CD4-positive, alpha-beta T cell treated with Interleukin-12 subunit alpha and Interleukin-12 subunit beta, for 1 hour (primary cell): ENCODE measurements at regions not wholly inside any gene's neighbourhood (a gene's known extent, or its start where the extent isn't known, plus 50 kb on each side); places are given as distances from the start of the nearest gene placed in this dataset.

Experiments
- DNase-seq: peaks from one replicate; pipeline ENCODE4 v3.0.0-alpha.2; 2020

DNA sequence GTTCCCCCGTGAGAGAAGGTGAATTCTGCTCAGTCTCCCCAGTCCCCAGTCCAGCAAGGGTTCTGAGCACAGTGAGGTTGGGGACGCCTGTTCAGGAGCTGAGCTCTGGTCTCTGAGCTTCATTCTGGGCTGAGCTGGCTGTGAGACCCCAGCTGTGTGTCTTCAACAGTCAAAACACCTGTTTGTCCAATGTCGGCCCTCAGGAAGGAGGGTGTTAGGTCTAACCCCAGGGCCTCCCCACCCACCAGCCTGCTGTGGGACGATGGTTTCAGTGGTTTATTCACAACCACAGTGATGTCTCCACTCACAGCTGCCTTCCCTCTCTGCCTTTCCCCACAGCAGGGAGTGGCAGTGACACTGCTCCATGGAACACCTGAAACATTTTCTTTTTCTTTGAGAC is 1282.9 kb downstream of the TBC1D22A start:
- DNase-seq: no peak

DNA sequence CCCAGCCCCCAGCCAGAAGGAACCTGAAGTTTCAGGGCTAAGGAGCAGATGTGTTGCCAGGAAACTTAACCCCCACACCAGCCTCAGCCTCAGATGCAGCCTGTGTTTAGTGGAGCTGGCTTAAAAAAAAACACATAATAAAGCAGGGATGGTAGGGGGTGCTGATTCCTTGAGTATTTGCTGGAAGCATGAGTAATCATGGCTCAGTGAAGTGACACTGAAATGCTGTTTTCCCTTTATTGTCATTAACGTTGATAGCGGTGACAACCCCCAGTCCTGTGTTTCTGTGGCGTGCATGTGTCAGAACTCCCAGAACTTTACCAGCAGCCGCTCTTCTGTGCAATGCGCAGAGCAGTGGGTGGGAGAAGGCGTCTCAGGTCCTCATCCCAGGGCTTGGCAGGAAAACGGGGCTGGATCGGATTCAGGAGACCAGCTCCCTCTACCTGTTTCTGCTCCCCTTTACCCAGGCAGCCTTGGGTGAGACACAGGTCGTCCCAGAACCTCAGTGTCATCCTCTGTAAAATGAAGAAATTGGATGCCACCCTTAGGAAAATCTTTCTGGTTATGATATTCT is 1282.1 kb downstream of the TBC1D22A start:
- no peak for DNase-seq

DNA sequence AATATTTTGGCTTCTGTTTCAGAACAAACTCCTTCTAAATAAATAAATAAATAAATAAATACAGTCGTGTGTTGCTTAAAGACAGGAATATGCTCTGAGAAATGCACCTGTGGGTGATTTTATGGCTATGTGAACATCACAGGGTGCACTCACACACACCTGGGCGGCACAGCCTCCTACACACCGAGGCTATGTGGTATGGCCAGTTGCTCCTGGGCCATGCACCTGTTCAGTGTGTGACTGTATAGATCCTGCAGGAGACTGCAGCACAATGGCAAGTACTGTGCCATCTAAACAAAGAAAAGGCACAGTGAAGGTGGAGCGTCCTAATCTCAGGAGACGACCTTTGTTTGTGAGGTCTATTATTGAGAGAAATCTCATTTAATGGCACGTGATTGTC is 1281.1 kb downstream of the TBC1D22A start:
- no peak for DNase-seq

DNA sequence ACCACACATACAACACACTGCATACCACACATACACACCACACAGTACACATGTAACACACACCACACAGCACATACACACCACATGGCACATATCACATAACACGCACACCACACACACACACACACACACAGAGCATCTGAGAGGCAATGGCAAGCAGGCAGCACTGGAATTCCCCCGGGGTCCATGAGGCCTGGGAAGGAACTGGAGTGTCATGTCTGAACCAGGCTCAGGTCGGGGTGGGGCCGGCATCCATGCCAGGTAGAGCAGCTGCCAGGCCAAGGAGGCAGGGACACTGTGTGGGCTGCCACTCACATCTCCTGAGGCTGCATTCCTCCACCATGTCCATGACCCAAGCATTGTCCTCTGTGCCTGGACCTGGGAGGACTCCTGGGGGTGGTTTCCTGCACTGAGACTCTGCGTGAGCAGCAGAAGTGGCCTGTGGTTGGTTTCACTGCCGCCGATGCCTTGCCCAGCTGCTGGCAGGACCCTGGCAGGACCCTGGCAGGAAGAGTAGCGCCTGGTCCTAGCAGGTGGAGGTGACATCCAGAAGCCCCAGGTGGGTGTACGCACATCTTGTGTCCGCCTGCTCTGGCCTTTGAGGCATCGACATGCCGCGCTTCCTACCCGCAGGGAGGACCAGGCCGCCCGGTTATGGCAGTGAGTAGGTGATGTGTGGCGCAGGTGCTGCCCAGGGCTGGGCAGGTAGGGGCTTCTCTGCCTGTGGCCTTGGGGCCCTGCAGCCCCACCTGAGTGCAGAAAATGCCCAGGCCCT is 1280.4 kb downstream of the TBC1D22A start:
- no peak for DNase-seq

DNA sequence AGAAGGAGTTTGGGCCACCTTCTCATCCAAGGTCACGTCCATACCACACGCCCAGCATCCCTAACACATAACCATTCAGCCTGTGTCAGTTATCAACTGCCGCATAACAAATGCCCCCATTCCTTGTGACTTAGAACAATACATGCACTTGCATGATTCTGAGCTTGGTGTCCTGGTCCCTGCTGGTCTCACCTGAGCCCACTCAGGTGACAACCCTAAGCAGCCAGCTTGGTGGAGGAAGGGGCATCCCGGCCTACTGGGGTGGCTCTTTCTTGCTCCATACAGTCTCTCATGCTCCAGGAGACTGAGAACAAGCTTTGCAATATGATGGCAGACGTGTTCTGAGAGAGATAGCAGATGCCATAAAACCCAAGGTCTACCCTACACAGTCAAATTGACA is 1276.9 kb downstream of the TBC1D22A start:
- no peak for DNase-seq

DNA sequence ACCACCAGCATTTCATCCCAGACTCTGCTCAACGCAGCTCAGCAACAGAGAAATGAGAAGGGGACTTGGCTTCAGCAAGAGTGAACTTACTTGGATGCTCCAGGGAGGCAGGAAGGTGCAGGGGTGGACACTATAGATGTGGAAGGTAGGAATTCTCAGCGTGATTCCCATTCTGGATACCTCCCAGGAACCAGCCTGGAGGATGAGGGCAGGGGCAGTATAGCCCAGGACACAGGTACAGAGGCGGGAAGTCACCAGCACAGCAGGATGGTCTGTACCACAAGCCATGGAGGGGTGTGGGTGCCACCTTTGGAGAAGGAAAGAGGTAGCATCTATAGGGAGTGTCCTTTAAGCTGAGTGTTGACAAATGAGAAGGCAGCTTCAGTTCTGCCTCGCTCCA is 1275.2 kb downstream of the TBC1D22A start:
- DNase-seq: no peak

DNA sequence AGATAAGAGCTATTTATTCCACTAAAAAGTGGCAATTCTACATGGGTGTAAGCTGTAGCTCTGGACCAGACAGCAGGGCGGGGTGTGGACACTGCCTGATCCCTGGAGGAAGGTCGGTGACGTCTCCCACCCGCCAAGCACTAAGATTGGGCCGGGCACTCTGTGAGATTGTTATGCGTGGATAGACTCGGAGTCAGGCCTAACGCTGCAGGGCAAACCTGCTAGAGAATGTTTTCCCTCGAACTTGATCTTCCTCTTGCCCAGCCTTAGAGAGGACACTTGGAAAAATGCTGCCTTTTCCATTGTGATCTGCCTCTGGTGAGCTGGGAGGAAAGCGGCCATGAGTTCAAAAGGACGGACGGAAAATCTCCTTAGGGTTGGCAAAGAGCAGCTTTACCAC is 1273.4 kb downstream of the TBC1D22A start:
- no peak for DNase-seq

DNA sequence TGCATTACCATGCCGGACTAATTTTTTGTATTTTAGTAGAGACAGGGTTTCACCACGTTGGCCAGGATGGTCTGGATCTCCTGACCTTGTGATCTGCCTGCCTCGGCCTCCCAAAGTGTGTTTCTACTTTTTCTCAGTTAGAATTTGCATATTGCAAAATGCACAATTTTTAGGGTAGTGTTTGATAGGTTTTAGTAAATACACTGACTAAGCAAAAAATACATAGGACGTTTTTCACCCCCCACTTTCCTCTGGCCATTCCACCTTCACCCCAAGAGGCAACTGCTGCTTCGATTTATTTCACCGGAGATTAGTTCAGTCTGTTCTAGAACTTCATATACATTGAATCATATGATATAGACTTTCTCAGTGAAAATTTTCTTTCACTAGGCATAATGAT is 1269.1 kb downstream of the TBC1D22A start:
- DNase-seq: no peak

DNA sequence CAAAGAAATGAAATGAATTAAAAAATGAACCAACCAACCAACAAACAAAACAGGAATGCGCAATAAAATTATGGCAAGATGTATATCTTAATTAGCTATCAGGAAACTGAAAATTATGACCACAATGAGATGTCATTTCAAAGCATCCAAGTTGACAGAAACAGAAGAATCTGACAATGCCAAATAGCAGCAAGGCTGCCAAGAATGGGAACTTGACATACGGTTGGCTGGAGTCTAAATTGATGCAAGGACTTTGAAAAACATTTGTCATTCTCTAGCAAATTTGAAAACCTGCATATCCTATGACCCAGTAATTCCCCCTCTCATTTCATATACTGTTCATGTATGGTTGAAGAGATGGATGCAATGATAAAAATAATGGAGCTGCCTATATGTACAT is 1262.6 kb downstream of the TBC1D22A start:
- no peak for DNase-seq

DNA sequence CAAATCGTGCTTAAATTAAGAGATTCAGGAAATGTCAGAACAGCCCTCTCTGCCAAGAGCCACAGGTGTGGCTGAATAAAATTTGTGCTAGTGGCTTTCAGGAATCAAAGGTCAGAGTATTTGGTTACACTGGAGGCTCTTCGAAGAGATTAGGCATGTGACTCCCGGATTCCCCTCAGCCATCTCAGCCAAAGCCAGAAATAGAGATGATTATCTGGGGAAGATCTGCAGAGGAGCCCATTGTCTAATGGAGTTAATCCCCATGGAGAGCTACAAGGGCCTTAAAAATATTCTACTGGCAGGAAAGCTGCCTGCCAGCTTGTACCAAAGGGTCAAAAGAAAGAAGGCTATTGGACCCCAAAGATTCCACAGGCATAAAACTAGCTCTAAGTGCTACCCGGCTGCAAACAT is 1259.5 kb downstream of the TBC1D22A start:
- DNase-seq: no peak

DNA sequence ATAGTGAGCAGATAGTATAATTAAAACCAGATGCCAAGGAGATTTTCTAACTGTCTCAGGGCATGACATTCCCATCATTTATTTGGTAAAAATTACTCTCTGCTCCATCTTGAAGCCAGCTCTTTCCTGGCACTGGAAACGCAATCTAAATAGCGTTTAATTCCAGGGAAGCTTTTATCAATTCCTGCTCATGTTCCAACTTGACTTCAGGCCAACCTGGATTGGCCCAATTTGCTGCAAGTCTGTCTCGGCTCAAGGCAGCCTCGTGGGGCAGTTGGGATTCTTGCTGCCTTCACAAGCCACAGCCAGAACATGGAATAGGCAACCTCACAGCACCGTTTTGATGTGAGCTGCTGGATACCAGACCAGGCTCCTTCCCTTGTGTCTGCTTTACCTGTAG is 1255.9 kb downstream of the TBC1D22A start:
- DNase-seq: no peak

DNA sequence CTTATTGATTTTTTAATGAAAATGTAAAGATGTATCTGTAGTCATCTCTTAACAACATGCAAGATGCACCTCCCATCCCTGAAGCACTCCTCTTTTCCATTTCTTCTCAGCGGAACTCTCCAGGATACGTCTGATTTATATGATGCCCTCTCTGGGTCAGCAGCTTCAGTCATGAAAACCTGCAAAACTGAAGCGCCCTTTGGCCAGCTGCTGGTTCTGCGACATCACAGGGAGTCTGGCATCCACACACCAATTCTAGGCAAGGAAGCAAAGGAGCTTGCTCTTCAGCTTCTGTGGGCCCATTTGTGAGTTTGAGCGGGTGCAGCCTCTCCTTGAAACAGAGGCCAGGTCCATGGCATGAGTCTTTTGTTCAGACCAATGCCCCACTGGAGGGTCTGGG is 1253.3 kb downstream of the TBC1D22A start:
- no peak for DNase-seq

DNA sequence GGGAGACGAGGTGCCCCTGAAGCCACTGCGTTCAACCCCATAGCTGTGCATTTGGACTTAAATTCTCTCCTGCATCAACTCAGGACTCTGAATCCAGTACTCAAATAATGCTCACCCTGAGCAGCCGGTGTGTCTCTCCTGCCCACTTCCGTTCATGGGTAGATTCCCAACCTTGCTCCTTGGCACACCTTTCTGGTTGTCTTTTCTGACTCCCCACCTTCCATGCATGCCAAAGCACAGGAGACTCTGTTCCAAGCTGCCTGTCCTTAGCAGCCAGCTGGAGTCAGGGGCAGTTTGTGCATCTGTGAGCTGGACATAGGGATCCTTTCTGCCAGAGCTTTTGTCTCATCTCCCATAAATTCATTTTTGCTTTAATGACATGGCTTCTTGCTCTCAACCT is 1242.5 kb downstream of the TBC1D22A start:
- no peak for DNase-seq

DNA sequence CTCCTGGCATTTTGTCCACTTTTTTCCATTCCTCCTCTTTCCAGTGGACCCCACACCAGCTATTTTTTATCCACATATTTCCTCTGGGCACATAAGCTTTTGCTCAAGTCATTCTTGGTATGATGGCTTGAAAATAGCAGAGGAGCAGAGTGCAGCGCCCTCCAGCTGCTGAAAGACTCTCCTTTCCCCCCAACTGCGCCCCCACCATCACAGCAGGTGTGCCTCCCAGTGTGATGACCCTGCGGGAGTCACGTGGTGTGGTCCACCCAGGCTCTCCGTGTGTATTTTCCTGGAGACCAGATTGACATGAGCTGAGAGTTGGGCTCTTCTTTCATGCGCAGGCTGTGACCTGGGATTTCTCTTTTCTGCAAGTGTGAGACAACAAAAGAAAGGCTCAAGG is 1241.6 kb downstream of the TBC1D22A start:
- no peak for DNase-seq

DNA sequence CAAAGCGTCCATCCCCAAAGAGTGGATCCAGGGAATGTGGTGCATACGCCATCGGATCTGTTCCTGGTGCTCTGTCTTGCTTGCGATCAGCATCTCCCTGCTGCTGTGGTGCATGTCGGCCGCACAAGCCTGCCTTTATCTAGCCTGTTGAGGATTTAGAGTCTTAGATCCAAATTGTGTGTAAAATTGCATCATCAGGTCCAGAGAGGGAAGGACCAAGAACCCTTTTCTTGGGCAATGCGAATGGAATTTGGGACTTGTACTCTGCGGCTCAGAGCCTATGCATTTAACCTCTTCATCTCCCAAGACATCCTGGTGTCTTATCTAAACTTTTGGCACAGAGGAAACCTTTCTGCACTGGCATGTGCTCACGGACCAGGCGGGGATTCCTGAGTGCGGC is 1238.7 kb downstream of the TBC1D22A start:
- no peak for DNase-seq

DNA sequence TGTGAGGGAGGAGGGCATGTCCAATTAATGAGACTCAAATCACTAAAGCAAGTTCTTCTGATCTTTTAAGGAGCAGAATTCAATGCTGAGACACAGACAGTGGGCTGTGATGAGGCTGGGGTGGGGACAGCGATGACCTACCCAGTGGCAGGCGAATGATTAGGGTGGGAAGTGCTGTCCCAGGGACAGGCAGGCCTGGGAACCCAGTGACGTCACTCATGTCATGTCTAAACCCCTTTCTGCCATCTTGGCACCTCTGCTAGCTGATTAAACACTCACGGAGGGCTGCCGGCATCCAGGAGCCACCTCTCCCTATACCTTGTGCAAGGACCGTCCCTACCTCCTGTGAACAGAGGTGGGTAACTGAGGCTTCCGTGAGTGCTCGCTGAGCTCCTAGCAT is 1235.2 kb downstream of the TBC1D22A start:
- DNase-seq: no peak

DNA sequence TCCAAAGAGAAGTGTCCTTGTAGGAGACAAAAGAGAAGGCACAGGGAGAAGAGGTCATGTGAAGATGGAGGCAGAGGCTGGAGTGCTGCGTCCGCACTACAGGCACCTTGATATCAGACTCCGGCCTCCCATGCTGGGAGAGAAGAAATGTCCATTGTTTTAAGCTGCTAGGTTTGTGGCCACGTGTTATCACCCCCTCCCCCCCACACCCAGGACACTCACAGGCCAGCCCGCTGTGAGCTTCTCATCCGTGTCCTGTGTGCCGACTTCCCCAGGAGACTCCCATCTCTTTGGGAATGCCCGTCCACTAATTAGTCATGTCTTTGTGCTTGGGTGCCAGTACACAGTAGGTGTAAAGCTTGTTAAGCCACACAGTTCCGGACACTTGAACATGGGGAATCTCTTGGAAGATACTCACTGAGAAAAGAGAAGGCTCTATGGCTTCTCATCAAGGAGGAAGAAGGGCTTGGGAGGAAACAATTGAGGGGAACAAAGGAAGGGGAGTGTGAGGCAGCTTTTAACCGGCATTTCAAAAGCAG is 1234.7 kb downstream of the TBC1D22A start:
- no peak for DNase-seq

DNA sequence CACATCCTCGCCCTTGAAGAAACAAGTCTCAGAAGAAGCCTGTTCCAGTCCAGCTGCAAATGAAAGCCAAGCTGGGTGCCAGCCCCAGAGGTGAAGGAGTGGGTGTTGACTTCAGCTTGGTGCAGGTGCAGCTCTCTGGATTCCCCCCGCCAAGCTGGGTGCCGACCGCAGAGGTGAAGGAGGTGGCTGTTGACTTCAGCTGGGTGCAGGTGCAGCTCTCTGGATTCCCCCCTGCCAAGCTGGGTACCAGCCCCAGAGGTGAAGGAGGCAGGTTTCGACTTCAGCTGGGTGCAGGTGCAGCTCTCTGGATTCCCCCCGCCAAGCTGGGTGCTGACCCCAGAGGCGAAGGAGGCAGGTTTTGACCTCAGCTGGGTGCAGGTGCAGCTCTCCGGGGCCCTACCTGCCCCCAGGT is 1234.0 kb downstream of the TBC1D22A start:
- no peak for DNase-seq

DNA sequence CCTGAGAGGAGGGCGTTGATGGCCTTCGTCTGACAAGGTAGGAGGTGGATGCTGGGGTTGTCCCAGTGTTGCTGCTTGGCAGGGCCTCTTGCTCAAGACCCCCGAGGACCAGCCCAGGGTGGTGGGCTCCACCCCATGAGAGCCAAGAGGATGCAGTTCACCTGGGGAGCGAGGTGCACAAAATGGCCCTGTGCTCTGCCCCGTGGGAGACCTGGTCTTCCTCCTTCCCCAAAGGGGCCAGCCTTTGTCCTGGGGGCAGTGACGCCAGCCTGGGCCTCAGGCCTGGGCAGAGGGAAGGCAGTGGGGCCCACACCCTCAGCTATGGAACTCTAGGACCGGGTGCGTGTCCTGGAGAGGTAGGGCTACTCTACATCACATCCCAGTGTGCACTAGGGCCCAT is 1233.3 kb downstream of the TBC1D22A start:
- DNase-seq: no peak

DNA sequence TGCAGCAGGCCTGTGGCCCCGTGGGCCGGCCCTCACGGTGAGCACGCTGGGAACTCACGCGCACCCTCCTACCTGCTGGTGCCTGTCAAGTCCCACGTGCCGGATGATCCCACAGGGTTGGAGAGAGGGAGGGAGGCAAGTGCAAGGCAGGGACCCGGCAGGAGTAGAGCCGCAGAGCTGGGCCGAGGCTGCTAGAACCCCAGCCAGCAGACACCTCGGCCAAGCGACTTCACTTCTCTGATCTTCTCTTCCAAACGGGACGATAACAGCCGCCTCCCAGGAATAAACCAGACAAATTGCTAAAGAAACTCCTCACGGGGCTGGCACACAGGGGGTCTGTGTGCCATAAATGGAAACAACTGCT is 1232.8 kb downstream of the TBC1D22A start:
- DNase-seq: no peak

DNA sequence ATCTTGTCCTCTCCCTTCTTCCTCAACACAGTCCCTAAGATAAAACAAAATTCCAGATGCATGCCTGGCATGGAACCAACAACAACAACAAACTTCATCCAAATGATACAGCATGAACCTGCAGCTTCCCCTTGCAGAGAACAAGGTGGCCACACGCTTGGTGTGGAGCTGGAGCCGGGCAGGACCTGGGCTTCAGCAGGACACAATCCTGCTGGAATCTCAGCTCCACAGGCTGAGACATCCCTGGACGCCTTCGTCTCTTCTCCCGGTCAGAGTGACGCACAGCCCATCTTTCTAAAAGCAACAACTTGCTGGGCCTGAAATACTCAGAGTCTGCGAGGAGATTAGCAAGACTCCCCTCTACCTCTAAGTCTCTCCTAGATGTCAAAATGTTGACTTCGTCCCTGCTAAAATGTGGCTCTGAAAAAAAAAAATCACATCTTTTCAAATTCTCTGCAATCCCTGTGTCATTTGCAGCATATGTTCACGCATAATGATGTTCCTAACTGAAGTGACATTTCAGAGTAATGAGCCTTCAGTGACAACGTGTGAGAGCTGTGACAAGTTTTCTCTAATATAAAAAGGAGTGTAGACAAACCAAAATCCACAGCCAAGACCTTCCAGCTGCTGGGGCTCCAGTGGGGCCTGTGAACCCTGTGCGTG is 1232.3 kb downstream of the TBC1D22A start:
- DNase-seq: no peak

DNA sequence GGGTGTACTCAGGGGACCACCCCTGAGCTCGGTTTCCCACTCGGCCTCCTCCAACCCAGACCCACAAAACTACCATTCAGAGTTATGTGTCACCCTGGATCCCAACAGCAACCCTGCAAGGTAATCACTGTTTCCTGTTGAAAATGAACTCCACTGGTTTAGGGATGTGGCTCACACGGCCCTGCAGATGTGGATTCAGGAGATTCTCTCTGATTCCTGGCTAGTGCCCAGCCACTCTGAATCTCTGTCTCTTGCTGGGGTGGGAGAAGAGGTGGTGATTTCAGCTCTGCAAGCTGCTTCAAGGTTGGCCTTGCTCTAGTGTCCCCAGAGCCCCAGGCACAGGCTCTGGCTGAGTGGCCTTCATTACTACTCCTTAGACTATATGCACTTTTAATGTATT is 1231.6 kb downstream of the TBC1D22A start:
- DNase-seq: no peak

DNA sequence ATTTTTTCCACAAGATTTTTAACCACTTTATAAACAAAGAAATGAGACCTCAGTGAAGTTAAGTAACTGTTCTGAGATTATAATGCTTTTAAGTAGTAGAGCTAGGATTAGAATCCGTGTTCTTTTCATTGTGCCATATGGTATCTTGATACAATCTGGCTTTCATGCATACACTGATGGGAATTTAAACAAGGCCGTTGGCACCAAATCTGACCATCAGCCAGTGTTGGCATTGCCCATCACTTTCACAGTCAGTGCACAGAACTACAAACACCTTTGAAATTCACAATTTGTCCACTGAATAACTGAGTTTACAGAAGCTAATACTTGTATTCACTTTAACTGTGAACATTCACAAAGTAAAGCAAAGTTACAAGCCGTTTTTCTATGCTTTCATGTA is 1228.0 kb downstream of the TBC1D22A start:
- no peak for DNase-seq

DNA sequence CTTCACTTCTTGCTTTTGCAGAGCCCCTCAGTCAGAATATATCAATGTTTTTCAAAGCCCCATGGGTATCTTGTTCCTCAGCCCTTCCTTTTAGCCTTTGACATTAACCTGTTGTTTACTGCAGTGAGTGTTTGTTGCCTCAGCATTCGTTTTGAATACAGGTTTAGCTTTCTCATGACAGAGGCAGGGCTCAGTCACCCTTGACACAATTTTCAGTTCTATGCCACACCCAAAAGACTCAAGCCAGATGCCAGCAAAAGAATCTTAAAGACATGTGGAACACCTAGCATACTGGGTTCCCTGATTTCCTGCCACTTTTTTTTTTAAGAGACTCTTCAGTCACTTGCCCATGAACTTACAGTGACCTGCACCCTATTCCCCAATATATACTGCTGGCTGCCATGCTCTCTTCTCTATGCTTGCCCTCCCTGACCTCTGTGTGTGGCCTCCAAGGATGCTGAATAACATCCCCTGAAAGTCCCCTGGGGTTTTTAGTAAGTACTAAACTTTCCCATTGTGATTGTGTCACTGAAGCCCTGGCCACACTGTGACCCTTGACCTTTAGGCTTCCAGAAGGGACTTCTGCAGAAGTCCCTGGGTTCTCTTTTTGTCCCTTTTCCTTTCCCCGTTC is 1225.5 kb downstream of the TBC1D22A start:
- DNase-seq: no peak
